ENCODE measurements at regions not wholly inside any gene's neighbourhood (a gene's known extent, or its start where the extent isn't known, plus 50 kb on each side); places are given as distances from the start of the nearest gene placed in this dataset.

DNA sequence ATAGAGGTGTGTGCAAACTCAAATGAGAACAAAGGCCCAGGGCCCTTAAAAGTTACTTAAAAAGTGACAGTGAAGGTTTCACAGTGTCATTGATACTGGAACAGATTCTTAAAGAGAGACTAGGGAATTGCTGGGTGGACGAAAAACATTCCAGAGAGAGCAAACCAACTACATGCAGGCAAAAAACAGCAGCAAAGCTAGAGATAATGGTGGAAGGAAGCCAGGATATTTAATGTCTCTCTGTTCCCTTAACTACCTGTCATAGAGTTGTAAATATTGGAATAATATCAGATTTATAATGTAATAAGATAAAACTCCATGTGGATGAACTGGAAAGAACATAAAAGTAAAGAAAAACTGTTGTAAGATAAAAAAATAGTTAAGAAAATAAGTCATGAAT is 508.6 kb downstream of the TAF11L14 start:
- TF ChIP-seq, protein P1, sequence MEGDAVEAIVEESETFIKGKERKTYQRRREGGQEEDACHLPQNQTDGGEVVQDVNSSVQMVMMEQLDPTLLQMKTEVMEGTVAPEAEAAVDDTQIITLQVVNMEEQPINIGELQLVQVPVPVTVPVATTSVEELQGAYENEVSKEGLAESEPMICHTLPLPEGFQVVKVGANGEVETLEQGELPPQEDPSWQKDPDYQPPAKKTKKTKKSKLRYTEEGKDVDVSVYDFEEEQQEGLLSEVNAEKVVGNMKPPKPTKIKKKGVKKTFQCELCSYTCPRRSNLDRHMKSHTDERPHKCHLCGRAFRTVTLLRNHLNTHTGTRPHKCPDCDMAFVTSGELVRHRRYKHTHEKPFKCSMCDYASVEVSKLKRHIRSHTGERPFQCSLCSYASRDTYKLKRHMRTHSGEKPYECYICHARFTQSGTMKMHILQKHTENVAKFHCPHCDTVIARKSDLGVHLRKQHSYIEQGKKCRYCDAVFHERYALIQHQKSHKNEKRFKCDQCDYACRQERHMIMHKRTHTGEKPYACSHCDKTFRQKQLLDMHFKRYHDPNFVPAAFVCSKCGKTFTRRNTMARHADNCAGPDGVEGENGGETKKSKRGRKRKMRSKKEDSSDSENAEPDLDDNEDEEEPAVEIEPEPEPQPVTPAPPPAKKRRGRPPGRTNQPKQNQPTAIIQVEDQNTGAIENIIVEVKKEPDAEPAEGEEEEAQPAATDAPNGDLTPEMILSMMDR (IDR thresholded peaks at IDR 0.05): no peak
- TF ChIP-seq POLR2A (IDR thresholded peaks at IDR 0.05): no peak

Measured in breast epithelium (tissue), 3 donors.